Mesendoderm (in vitro differentiated cells): ENCODE measurements at regions not wholly inside any gene's neighbourhood (a gene's known extent, or its start where the extent isn't known, plus 50 kb on each side); places are given as distances from the start of the nearest gene placed in this dataset.

Experiments
- DNase-seq: peaks from one replicate; pipeline ENCODE4 v3.0.0; 2013
- H2AK5ac ChIP-seq: 2 replicates; pipeline ENCODE4 v1.6.1; 2013; ENCODE audit warnings: low read length, inconsistent platforms
- H2BK120ac ChIP-seq: 2 replicates; pipeline ENCODE4 v1.6.1; 2013; ENCODE audit warnings: low read depth, mild to moderate bottlenecking, low read length, moderate library complexity, mixed read lengths
- H2BK15ac ChIP-seq: replicated peaks from 2 replicates; pipeline ENCODE4 v1.6.1; 2013; ENCODE audit warnings: low read depth, mild to moderate bottlenecking, moderate library complexity
- H2BK5ac ChIP-seq: 2 replicates; pipeline ENCODE4 v1.6.1; 2013; ENCODE audit warnings: low read length, inconsistent platforms
- H3K18ac ChIP-seq: 2 replicates; pipeline ENCODE4 v1.6.1; 2013; ENCODE audit warnings: mild to moderate bottlenecking, low read length, mixed read lengths
- H3K23ac ChIP-seq: one replicate; pipeline ENCODE4 v1.6.1; 2013; ENCODE audit warnings: low read length
- H3K27ac ChIP-seq: 2 replicates; pipeline ENCODE4 v1.5.1; 2013; ENCODE audit warnings: low read depth, mild to moderate bottlenecking, inconsistent platforms, low read length, moderate library complexity
- H3K27me3 ChIP-seq: 2 replicates; pipeline ENCODE4 v1.6.1; 2013; ENCODE audit warnings: low read length, control low read depth, mild to moderate bottlenecking, inconsistent platforms; ENCODE audit not compliant: insufficient read depth, poor library complexity
- H3K36me3 ChIP-seq: 2 replicates; pipeline ENCODE4 v1.6.1; 2013; ENCODE audit warnings: low read length, inconsistent platforms; ENCODE audit not compliant: control insufficient read depth, insufficient read depth
- H3K4ac ChIP-seq: one replicate; pipeline ENCODE4 v1.6.1; 2013; ENCODE audit warnings: low read depth, mild to moderate bottlenecking, low read length, moderate library complexity
- H3K4me1 ChIP-seq: 2 replicates; pipeline ENCODE4 v1.6.1; 2013; ENCODE audit warnings: low read depth, low read length, inconsistent platforms; ENCODE audit not compliant: control insufficient read depth
- H3K4me2 ChIP-seq: 2 replicates; pipeline ENCODE4 v1.6.1; 2013; ENCODE audit warnings: low read length
- H3K4me3 ChIP-seq: 2 replicates; pipeline ENCODE4 v1.5.1; 2013; ENCODE audit warnings: mild to moderate bottlenecking, low read length
- H3K56ac ChIP-seq: one replicate; pipeline ENCODE4 v1.6.1; 2013; ENCODE audit warnings: low read length
- H3K79me1 ChIP-seq: 2 replicates; pipeline ENCODE4 v1.6.1; 2013; ENCODE audit warnings: low read length, inconsistent platforms
- H3K79me2 ChIP-seq: 2 replicates; pipeline ENCODE4 v1.6.1; 2013; ENCODE audit warnings: mild to moderate bottlenecking, low read length; ENCODE audit not compliant: control insufficient read depth, insufficient read depth
- H3K9ac ChIP-seq: 2 replicates; pipeline ENCODE4 v1.6.1; 2013; ENCODE audit warnings: low read length, inconsistent platforms
- H4K5ac ChIP-seq: one replicate; pipeline ENCODE4 v1.6.1; 2013; ENCODE audit warnings: low read length
- H4K8ac ChIP-seq: one replicate; pipeline ENCODE4 v1.6.1; 2013; ENCODE audit warnings: low read depth, mild to moderate bottlenecking, control low read depth, low read length, moderate library complexity
- WGBS: extraction: QIAGEN DNeasy Blood & Tissue Kit; methylation state at CpG from one replicate; pipeline ENCODE4 v1.1.7; 2013; ENCODE audit warnings: low lambda C conversion rate, missing lambda C conversion rate; ENCODE audit not compliant: insufficient coverage; ENCODE audit errors: extremely low coverage; 5-methylcytosine and 5-hydroxymethylcytosine counted together

GRCh38 chr16:8236816-8237215 is 353.5 kb downstream of the TMEM114 start:
- no peak for DNase-seq
- H2AK5ac ChIP-seq: no peak overlapping the region
- H3K4me3 ChIP-seq: no peak overlapping the region
- no peak overlapping the region for H2BK120ac ChIP-seq
- no peak overlapping the region for H3K56ac ChIP-seq
- no peak overlapping the region for H3K4ac ChIP-seq
- no peaks in the 10 kb centered on the region for H3K79me1 ChIP-seq
- H2BK5ac ChIP-seq: no peak overlapping the region
- no peak overlapping the region for H2BK15ac ChIP-seq
- peaks cover 4% of the 10 kb centered on the region for H3K4me1 ChIP-seq
- H3K4me2 ChIP-seq: no peak overlapping the region
- no peak overlapping the region for H3K27ac ChIP-seq
- no peak overlapping the region for H4K5ac ChIP-seq
- H3K79me2 ChIP-seq: no peaks in the 10 kb centered on the region
- no peak overlapping the region for H4K8ac ChIP-seq
- no peaks in the 10 kb centered on the region for H3K36me3 ChIP-seq
- H3K23ac ChIP-seq: no peak overlapping the region
- no peak overlapping the region for H3K18ac ChIP-seq
- no CpG with 5 or more reads among the region's 4 CpGs for WGBS
- H3K9ac ChIP-seq: no peak overlapping the region
- H3K27me3 ChIP-seq: no peaks in the 10 kb centered on the region

- no peak overlapping the region for H3K56ac ChIP-seq
- WGBS: no CpG with 5 or more reads among the region's 4 CpGs
- no peak overlapping the region for H2BK120ac ChIP-seq
- no peak overlapping the region for H3K9ac ChIP-seq
- H3K27me3 ChIP-seq: no peaks in the 10 kb centered on the region
- H3K4me3 ChIP-seq: no peak overlapping the region
- no peak overlapping the region for H3K23ac ChIP-seq
- peaks cover 16% of the 10 kb centered on the region for H3K4me1 ChIP-seq
- H3K4me2 ChIP-seq: no peak overlapping the region
- no peak overlapping the region for H2AK5ac ChIP-seq
- H3K36me3 ChIP-seq: no peaks in the 10 kb centered on the region
- no peak overlapping the region for H3K4ac ChIP-seq
- no peaks in the 10 kb centered on the region for H3K79me2 ChIP-seq
- H2BK5ac ChIP-seq: no peak overlapping the region
- no peak overlapping the region for H4K8ac ChIP-seq
- no peak for DNase-seq
- H3K79me1 ChIP-seq: no peaks in the 10 kb centered on the region
- no peak overlapping the region for H4K5ac ChIP-seq
- no peak overlapping the region for H3K18ac ChIP-seq
- no peak overlapping the region for H3K27ac ChIP-seq
- no peak overlapping the region for H2BK15ac ChIP-seq
Measured at GRCh38 chr16:8230497-8230896, 359.8 kb downstream of the TMEM114 start.

- no peak overlapping the region for H2AK5ac ChIP-seq
- peak; percentile 73 for DNase-seq
- H2BK5ac ChIP-seq: peak overlapping the region; percentile 14
- H2BK120ac ChIP-seq: no peak overlapping the region
- H3K79me1 ChIP-seq: no peaks in the 10 kb centered on the region
- H3K27me3 ChIP-seq: no peaks in the 10 kb centered on the region
- no peak overlapping the region for H3K18ac ChIP-seq
- no peak overlapping the region for H4K8ac ChIP-seq
- H3K4me2 ChIP-seq: no peak overlapping the region
- no peak overlapping the region for H2BK15ac ChIP-seq
- no peak overlapping the region for H3K4ac ChIP-seq
- H4K5ac ChIP-seq: no peak overlapping the region
- H3K79me2 ChIP-seq: no peaks in the 10 kb centered on the region
- H3K9ac ChIP-seq: no peak overlapping the region
- whole genome bisulfite sequencing: no CpG with 5 or more reads among the region's 7 CpGs
- H3K4me3 ChIP-seq: no peak overlapping the region
- H3K36me3 ChIP-seq: no peaks in the 10 kb centered on the region
- H3K56ac ChIP-seq: peak overlapping the region; percentile 44
- peaks cover 16% of the 10 kb centered on the region for H3K4me1 ChIP-seq
- no peak overlapping the region for H3K27ac ChIP-seq
- H3K23ac ChIP-seq: no peak overlapping the region
Measured at GRCh38 chr16:8229011-8229520, 361.2 kb downstream of the TMEM114 start.

GRCh38 chr16:8217201-8217600 is 373.1 kb downstream of the TMEM114 start:
- H3K79me1 ChIP-seq: no peaks in the 10 kb centered on the region
- no peak overlapping the region for H3K9ac ChIP-seq
- no peaks in the 10 kb centered on the region for H3K79me2 ChIP-seq
- no peaks in the 10 kb centered on the region for H3K36me3 ChIP-seq
- H4K8ac ChIP-seq: no peak overlapping the region
- no peaks in the 10 kb centered on the region for H3K4me1 ChIP-seq
- no peak overlapping the region for H3K27ac ChIP-seq
- WGBS: no CpG with 5 or more reads among the region's 2 CpGs
- H4K5ac ChIP-seq: no peak overlapping the region
- H2AK5ac ChIP-seq: no peak overlapping the region
- no peak overlapping the region for H3K4ac ChIP-seq
- H3K18ac ChIP-seq: no peak overlapping the region
- no peak overlapping the region for H3K4me2 ChIP-seq
- no peak overlapping the region for H3K56ac ChIP-seq
- no peak overlapping the region for H2BK120ac ChIP-seq
- no peak for DNase-seq
- H2BK5ac ChIP-seq: no peak overlapping the region
- H3K4me3 ChIP-seq: no peak overlapping the region
- H2BK15ac ChIP-seq: no peak overlapping the region
- H3K23ac ChIP-seq: no peak overlapping the region
- H3K27me3 ChIP-seq: no peaks in the 10 kb centered on the region

GRCh38 chr16:8204769-8205168 is 385.5 kb downstream of the TMEM114 start:
- H2BK15ac ChIP-seq: no peak overlapping the region
- H3K79me1 ChIP-seq: no peaks in the 10 kb centered on the region
- no peaks in the 10 kb centered on the region for H3K4me1 ChIP-seq
- no CpG with 5 or more reads among the region's 1 CpG for WGBS
- H3K36me3 ChIP-seq: no peaks in the 10 kb centered on the region
- no peak overlapping the region for H3K4me3 ChIP-seq
- DNase-seq: no peak
- H3K27ac ChIP-seq: no peak overlapping the region
- no peak overlapping the region for H3K4ac ChIP-seq
- no peak overlapping the region for H4K8ac ChIP-seq
- H3K9ac ChIP-seq: no peak overlapping the region
- H3K4me2 ChIP-seq: no peak overlapping the region
- no peaks in the 10 kb centered on the region for H3K27me3 ChIP-seq
- no peak overlapping the region for H4K5ac ChIP-seq
- no peak overlapping the region for H3K56ac ChIP-seq
- no peaks in the 10 kb centered on the region for H3K79me2 ChIP-seq
- no peak overlapping the region for H2BK120ac ChIP-seq
- no peak overlapping the region for H3K18ac ChIP-seq
- no peak overlapping the region for H2AK5ac ChIP-seq
- no peak overlapping the region for H3K23ac ChIP-seq
- no peak overlapping the region for H2BK5ac ChIP-seq

GRCh38 chr16:8204096-8204495 is 386.2 kb downstream of the TMEM114 start:
- Histone ChIP-seq H3K36me3 (no peaks in the 10 kb centered on the region), H2BK5ac (no peak overlapping the region), H3K79me1 (no peaks in the 10 kb centered on the region), H3K9ac (no peak overlapping the region), H4K5ac (no peak overlapping the region), H2BK120ac (no peak overlapping the region), H3K4me3 (no peak overlapping the region), H3K27ac (no peak overlapping the region), H3K4me1 (no peaks in the 10 kb centered on the region), H3K4me2 (no peak overlapping the region), H2BK15ac (no peak overlapping the region), H3K23ac (no peak overlapping the region), H2AK5ac (no peak overlapping the region), H3K4ac (no peak overlapping the region), H3K27me3 (no peaks in the 10 kb centered on the region), H3K56ac (no peak overlapping the region), H3K79me2 (no peaks in the 10 kb centered on the region), H3K18ac (no peak overlapping the region), H4K8ac (no peak overlapping the region)
- WGBS: no CpG with 5 or more reads among the region's 4 CpGs
- DNase-seq: no peak
